ENCODE measurements at regions not wholly inside any gene's neighbourhood (a gene's known extent, or its start where the extent isn't known, plus 50 kb on each side); places are given as distances from the start of the nearest gene placed in this dataset.

DNA sequence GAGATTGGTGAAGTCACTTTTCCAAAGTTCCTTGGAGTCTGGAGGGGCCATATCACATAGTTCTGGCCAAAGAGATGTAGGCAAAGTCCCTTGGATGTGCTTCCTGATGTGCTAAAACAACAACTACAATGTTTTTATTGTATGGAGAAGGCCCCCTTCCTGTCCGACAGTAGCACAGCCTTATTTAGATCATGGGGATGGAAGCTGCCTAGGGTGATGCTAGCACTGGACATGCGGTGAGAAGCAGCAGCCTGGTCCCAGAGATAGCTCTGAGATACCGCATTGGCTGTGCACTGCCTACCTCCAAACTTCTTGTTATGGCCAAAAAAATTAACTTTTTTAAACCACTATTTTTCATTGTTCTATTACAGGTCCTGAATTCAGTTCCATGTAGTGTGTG lies 137.6 kb downstream of the AQP9 start:
- no TSS peak for BruUV-seq (replicated peaks)
- TF ChIP-seq, protein P1, sequence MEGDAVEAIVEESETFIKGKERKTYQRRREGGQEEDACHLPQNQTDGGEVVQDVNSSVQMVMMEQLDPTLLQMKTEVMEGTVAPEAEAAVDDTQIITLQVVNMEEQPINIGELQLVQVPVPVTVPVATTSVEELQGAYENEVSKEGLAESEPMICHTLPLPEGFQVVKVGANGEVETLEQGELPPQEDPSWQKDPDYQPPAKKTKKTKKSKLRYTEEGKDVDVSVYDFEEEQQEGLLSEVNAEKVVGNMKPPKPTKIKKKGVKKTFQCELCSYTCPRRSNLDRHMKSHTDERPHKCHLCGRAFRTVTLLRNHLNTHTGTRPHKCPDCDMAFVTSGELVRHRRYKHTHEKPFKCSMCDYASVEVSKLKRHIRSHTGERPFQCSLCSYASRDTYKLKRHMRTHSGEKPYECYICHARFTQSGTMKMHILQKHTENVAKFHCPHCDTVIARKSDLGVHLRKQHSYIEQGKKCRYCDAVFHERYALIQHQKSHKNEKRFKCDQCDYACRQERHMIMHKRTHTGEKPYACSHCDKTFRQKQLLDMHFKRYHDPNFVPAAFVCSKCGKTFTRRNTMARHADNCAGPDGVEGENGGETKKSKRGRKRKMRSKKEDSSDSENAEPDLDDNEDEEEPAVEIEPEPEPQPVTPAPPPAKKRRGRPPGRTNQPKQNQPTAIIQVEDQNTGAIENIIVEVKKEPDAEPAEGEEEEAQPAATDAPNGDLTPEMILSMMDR (conservative IDR thresholded peaks at IDR 0.05; ENCODE audit: low read depth, low read length): no peak
- TF ChIP-seq EZH2 (IDR thresholded peaks at IDR 0.05; ENCODE audit: borderline replicate concordance, low read depth, low read length, poor library complexity, severe bottlenecking): no peak
- POLR2A ChIA-PET (ENCODE audit: low non-redundant PET): no interaction called here
- no peaks in the 10 kb centered on the region for H3K27me3 ChIP-seq (replicated peaks; ENCODE audit: insufficient read depth, low read depth, low read length, poor library complexity)
- no peaks in the 10 kb centered on the region for H3K36me3 ChIP-seq (ENCODE audit: insufficient read depth, low read length, poor library complexity, severe bottlenecking)
- no peak overlapping the region for H3K4me3 ChIP-seq (ENCODE audit: low read depth, low read length, poor library complexity, severe bottlenecking)
- H3K27ac ChIP-seq (ENCODE audit: low read depth, low read length, poor library complexity, severe bottlenecking): no peak overlapping the region
- H3K9me3 ChIP-seq (ENCODE audit: low read depth, low read length, poor library complexity, severe bottlenecking): no peaks in the 10 kb centered on the region
- no peaks in the 10 kb centered on the region for H3K4me1 ChIP-seq (ENCODE audit: insufficient read depth, low read length, poor library complexity, severe bottlenecking)
- CTCF ChIA-PET: no interaction called here
- intact Hi-C loops (cut with micrococcal nuclease; ENCODE audit: unreplicated experiment): loop anchor here (10.0 kb wide), 1 partner anchor 469 kb away; the partner anchor contains the start of gene ADAM10
- no peak for DNase-seq (ENCODE audit: low spot score)

DNA sequence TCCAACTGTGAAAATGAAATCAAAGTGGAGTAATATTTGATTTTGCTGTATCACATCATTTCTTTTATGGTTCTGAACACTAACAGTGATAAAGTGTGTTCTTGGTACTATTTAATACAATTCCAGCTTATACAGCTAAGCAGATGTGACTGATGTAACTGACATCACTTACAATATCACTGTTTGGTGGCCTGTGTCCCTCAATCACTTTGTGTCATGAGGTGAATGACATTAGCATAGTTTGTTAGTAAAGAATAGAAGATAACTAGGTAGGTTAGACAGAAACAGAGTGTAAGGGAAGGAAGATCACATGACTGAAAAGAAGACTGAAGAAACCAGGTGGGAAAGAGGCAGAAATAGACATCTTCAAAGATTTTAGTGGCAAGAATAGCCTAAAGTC lies 138.7 kb downstream of the AQP9 start:
- H3K9me3 ChIP-seq (ENCODE audit: low read depth, low read length, poor library complexity, severe bottlenecking): no peaks in the 10 kb centered on the region
- no peaks in the 10 kb centered on the region for H3K27me3 ChIP-seq (replicated peaks; ENCODE audit: insufficient read depth, low read depth, low read length, poor library complexity)
- H3K27ac ChIP-seq (ENCODE audit: low read depth, low read length, poor library complexity, severe bottlenecking): no peak overlapping the region
- ChIA-PET CTCF (no interaction called here), POLR2A (ENCODE audit: low non-redundant PET) (no interaction called here)
- H3K36me3 ChIP-seq (ENCODE audit: insufficient read depth, low read length, poor library complexity, severe bottlenecking): no peaks in the 10 kb centered on the region
- TF ChIP-seq EZH2 (IDR thresholded peaks at IDR 0.05; ENCODE audit: borderline replicate concordance, low read depth, low read length, poor library complexity, severe bottlenecking): no peak
- TF ChIP-seq, protein P1 (conservative IDR thresholded peaks at IDR 0.05; ENCODE audit: low read depth, low read length): no peak
- H3K4me1 ChIP-seq (ENCODE audit: insufficient read depth, low read length, poor library complexity, severe bottlenecking): no peaks in the 10 kb centered on the region
- H3K4me3 ChIP-seq (ENCODE audit: low read depth, low read length, poor library complexity, severe bottlenecking): no peak overlapping the region
- no peak for DNase-seq (ENCODE audit: low spot score)
- no TSS peak for BruUV-seq (replicated peaks)
- intact Hi-C loops (cut with micrococcal nuclease; ENCODE audit: unreplicated experiment): loop anchor here (10.0 kb wide), 1 partner anchor 468 kb away; the partner anchor contains the start of gene ADAM10

DNA sequence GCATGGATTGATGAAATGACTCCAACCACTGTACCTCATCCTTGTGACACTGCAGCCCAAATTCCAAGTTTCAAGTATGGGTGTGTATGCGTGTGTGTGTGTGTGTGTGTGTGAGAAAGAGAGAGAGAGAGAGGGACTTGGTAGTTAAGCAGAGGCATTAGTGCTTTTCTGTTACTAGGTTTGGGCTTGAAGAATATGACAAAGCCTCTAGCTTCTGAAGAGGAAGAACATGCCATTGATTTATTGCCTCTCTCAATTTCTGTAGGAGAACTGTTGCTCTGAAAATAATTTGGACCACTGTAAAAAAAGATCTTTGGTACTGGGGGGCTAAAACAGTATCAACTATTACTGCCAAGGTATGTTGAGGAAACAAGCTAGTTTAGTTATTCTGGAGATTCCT lies 139.2 kb downstream of the AQP9 start:
- Histone ChIP-seq H3K36me3 (ENCODE audit: insufficient read depth, low read length, poor library complexity, severe bottlenecking) (no peaks in the 10 kb centered on the region), H3K27me3 (replicated peaks; ENCODE audit: insufficient read depth, low read depth, low read length, poor library complexity) (no peaks in the 10 kb centered on the region), H3K4me1 (ENCODE audit: insufficient read depth, low read length, poor library complexity, severe bottlenecking) (no peaks in the 10 kb centered on the region), H3K4me3 (ENCODE audit: low read depth, low read length, poor library complexity, severe bottlenecking) (no peak overlapping the region), H3K27ac (ENCODE audit: low read depth, low read length, poor library complexity, severe bottlenecking) (no peak overlapping the region), H3K9me3 (ENCODE audit: low read depth, low read length, poor library complexity, severe bottlenecking) (no peaks in the 10 kb centered on the region)
- intact Hi-C loops (cut with micrococcal nuclease; ENCODE audit: unreplicated experiment): loop anchor here (10.0 kb wide), 1 partner anchor 467 kb away; the partner anchor contains the start of gene ADAM10
- TF ChIP-seq, protein P1 (conservative IDR thresholded peaks at IDR 0.05; ENCODE audit: low read depth, low read length): no peak
- no peak for TF ChIP-seq EZH2 (IDR thresholded peaks at IDR 0.05; ENCODE audit: borderline replicate concordance, low read depth, low read length, poor library complexity, severe bottlenecking)
- ChIA-PET POLR2A (ENCODE audit: low non-redundant PET) (no interaction called here), CTCF (no interaction called here)
- no TSS peak for BruUV-seq (replicated peaks)
- DNase-seq (ENCODE audit: low spot score): no peak
